H9 (cell line): ENCODE measurements at regions not wholly inside any gene's neighbourhood (a gene's known extent, or its start where the extent isn't known, plus 50 kb on each side); places are given as distances from the start of the nearest gene placed in this dataset.

Experiments used
- DNase-seq: peaks from one replicate; pipeline ENCODE4 v3.0.0-alpha.2; 2017
- H2AFZ ChIP-seq: one replicate; pipeline ENCODE4 v1.6.1; 2013; ENCODE audit warnings: mild to moderate bottlenecking, low read length, control low read depth, moderate library complexity
- H2AK5ac ChIP-seq: 2 replicates; pipeline ENCODE4 v1.6.1; 2013; ENCODE audit warnings: low read length, control low read depth, mixed read lengths; ENCODE audit not compliant: insufficient read length
- H2BK120ac ChIP-seq: one replicate; pipeline ENCODE4 v1.6.1; 2013; ENCODE audit warnings: low read depth, mild to moderate bottlenecking, low read length, control low read depth, inconsistent platforms; ENCODE audit not compliant: poor library complexity, severe bottlenecking
- H2BK12ac ChIP-seq: 2 replicates; pipeline ENCODE4 v1.6.1; 2013; ENCODE audit warnings: low read length, control low read depth, mixed read lengths, low read depth; ENCODE audit not compliant: insufficient read length
- H2BK15ac ChIP-seq: 2 replicates; pipeline ENCODE4 v1.6.1; 2013; ENCODE audit warnings: low read depth, low read length, control low read depth
- H2BK20ac ChIP-seq: one replicate; pipeline ENCODE4 v1.6.1; 2013; ENCODE audit warnings: low read depth, mild to moderate bottlenecking, low read length, control low read depth, inconsistent platforms; ENCODE audit not compliant: poor library complexity, severe bottlenecking
- H2BK5ac ChIP-seq: 2 replicates; pipeline ENCODE4 v1.6.1; 2013; ENCODE audit warnings: low read length, control low read depth, mixed read lengths; ENCODE audit not compliant: insufficient read length
- H3K14ac ChIP-seq: 2 replicates; pipeline ENCODE4 v1.6.1; 2013; ENCODE audit warnings: low read length, control low read depth; ENCODE audit not compliant: insufficient read depth
- H3K18ac ChIP-seq: 2 replicates; pipeline ENCODE4 v1.6.1; 2013; ENCODE audit warnings: low read depth, mild to moderate bottlenecking, mixed read lengths, low read length, control low read depth; ENCODE audit not compliant: insufficient read length
- H3K23ac ChIP-seq: 2 replicates; pipeline ENCODE4 v1.6.1; 2013; ENCODE audit warnings: low read length, control low read depth, mixed read lengths, low read depth; ENCODE audit not compliant: insufficient read length
- H3K23me2 ChIP-seq: 2 replicates; pipeline ENCODE4 v1.6.1; 2013; ENCODE audit warnings: low read depth, mild to moderate bottlenecking, mixed read lengths, low read length, control low read depth; ENCODE audit not compliant: insufficient read length, poor library complexity, severe bottlenecking
- H3K27ac ChIP-seq: 2 replicates; pipeline ENCODE4 v1.5.1; 2013; ENCODE audit warnings: low read length, control low read depth, mixed read lengths, low read depth; ENCODE audit not compliant: insufficient read length
- H3K27me3 ChIP-seq: 2 replicates; pipeline ENCODE4 v1.6.1; 2013; ENCODE audit warnings: low read length, control low read depth, inconsistent platforms; ENCODE audit not compliant: insufficient read depth
- H3K4ac ChIP-seq: 2 replicates; pipeline ENCODE4 v1.6.1; 2013; ENCODE audit warnings: low read depth, mild to moderate bottlenecking, control low read depth, inconsistent platforms, low read length, moderate library complexity
- H3K4me1 ChIP-seq: 2 replicates; pipeline ENCODE4 v1.6.1; 2013; ENCODE audit warnings: low read length, control low read depth, inconsistent platforms; ENCODE audit not compliant: insufficient read depth
- H3K4me2 ChIP-seq: 2 replicates; pipeline ENCODE4 v1.6.1; 2013; ENCODE audit warnings: low read length, control low read depth, mixed read lengths; ENCODE audit not compliant: insufficient read length, insufficient read depth
- H3K56ac ChIP-seq: 2 replicates; pipeline ENCODE4 v1.6.1; 2013; ENCODE audit warnings: low read depth, mild to moderate bottlenecking, mixed read lengths, low read length, control low read depth; ENCODE audit not compliant: insufficient read length
- H3K79me1 ChIP-seq: 2 replicates; pipeline ENCODE4 v1.6.1; 2013; ENCODE audit warnings: low read depth, mild to moderate bottlenecking, moderate library complexity, low read length, control low read depth, inconsistent platforms; ENCODE audit not compliant: insufficient read depth, poor library complexity, severe bottlenecking
- H3K79me2 ChIP-seq: 2 replicates; pipeline ENCODE4 v1.6.1; 2013; ENCODE audit warnings: low read length, control low read depth, inconsistent platforms; ENCODE audit not compliant: insufficient read depth
- H3K9ac ChIP-seq: 2 replicates; pipeline ENCODE4 v1.6.1; 2013; ENCODE audit warnings: low read length, control low read depth, mixed read lengths; ENCODE audit not compliant: insufficient read length; ENCODE audit errors: extremely low read depth
- H3K9me3 ChIP-seq: one replicate; pipeline ENCODE4 v1.6.1; 2013; ENCODE audit warnings: low read depth, low read length, inconsistent platforms; ENCODE audit not compliant: control insufficient read depth
- H3T11ph ChIP-seq: one replicate; pipeline ENCODE4 v1.6.1; 2013; ENCODE audit warnings: mild to moderate bottlenecking, low read length, control low read depth, inconsistent platforms
- H4K20me1 ChIP-seq: one replicate; pipeline ENCODE4 v1.6.1; 2013; ENCODE audit not compliant: control insufficient read depth, insufficient read length, insufficient read depth
- H4K5ac ChIP-seq: 2 replicates; pipeline ENCODE4 v1.6.1; 2013; ENCODE audit warnings: low read depth, mild to moderate bottlenecking, mixed read lengths, low read length, control low read depth; ENCODE audit not compliant: insufficient read length
- H4K8ac ChIP-seq: replicated peaks from 2 replicates; pipeline ENCODE4 v1.6.1; 2013; ENCODE audit warnings: low read length, control low read depth, mixed read lengths, low read depth; ENCODE audit not compliant: insufficient read length
- H4K91ac ChIP-seq: 2 replicates; pipeline ENCODE4 v1.6.1; 2013; ENCODE audit warnings: low read depth, mild to moderate bottlenecking, moderate library complexity, mixed read lengths, low read length, control low read depth; ENCODE audit not compliant: insufficient read length
- H3K27ac Mint-ChIP-seq, 3 experiments: 2 replicates in 2 of 3; 3 replicates in 1 of 3; pipeline ENCODE4 v1.8.0; 2020 to 2021; ENCODE audit warnings: mixed read lengths in 3 of 3, mild to moderate bottlenecking in 1 of 3, moderate library complexity in 1 of 3
- H3K27me3 Mint-ChIP-seq: 2 replicates; pipeline ENCODE4 v1.8.0; 2021; ENCODE audit warnings: low read depth, mild to moderate bottlenecking, moderate library complexity, mixed read lengths
- H3K36me3 Mint-ChIP-seq, 3 experiments: 2 replicates in 2 of 3; 3 replicates in 1 of 3; pipeline ENCODE4 v1.8.0; 2020 to 2021; ENCODE audit warnings: low read depth in 3 of 3, mixed read lengths in 3 of 3; ENCODE audit not compliant: insufficient read depth in 1 of 3
- H3K4me1 Mint-ChIP-seq, 2 experiments: 2 replicates each; pipeline ENCODE4 v1.8.0; 2020; ENCODE audit warnings: mixed read lengths in 2 of 2
- H3K4me3 Mint-ChIP-seq, 2 experiments: 2 replicates in 1 of 2; 3 replicates in 1 of 2; pipeline ENCODE4 v1.8.0; 2020 to 2021; ENCODE audit warnings: mild to moderate bottlenecking in 2 of 2, mixed read lengths in 2 of 2, moderate library complexity in 1 of 2
- H3K9me3 Mint-ChIP-seq, 2 experiments: 2 replicates in 1 of 2; 3 replicates in 1 of 2; pipeline ENCODE4 v1.8.0; 2020; ENCODE audit warnings: mild to moderate bottlenecking in 2 of 2, mixed read lengths in 2 of 2, moderate library complexity in 1 of 2
- CTCF ChIP-seq: fragments of 200-600 bp; sonication (generic); conservative IDR thresholded peaks from 3 replicates; pipeline ENCODE4 v1.8.0; 2021; ENCODE audit warnings: antibody characterized with exemption, mild to moderate bottlenecking
- WGBS: extraction: QIAGEN DNeasy Blood & Tissue Kit; methylation state at CpG from one replicate; pipeline ENCODE4 v1.1.7; 2013; ENCODE audit warnings: missing lambda C conversion rate, low lambda C conversion rate, mixed read lengths; ENCODE audit not compliant: insufficient read length; ENCODE audit errors: extremely low coverage; 5-methylcytosine and 5-hydroxymethylcytosine counted together

GRCh38 chr18:46332286-46332801 lies 228.2 kb downstream of the HAUS1 start:
- H3K27me3 ChIP-seq, result peaks cover 10% of the 10 kb centered on the region; the same call in 1 of the 2 replicates
- H3T11ph ChIP-seq, result no peak overlapping the region
- no peak overlapping the region for H2AFZ ChIP-seq
- no peak for DNase-seq
- H3K4ac ChIP-seq, result no peak overlapping the region
- no peak overlapping the region for H2BK12ac ChIP-seq
- H3K56ac ChIP-seq, result no peak overlapping the region
- no peak overlapping the region for H2BK15ac ChIP-seq
- no peaks in the 10 kb centered on the region for H3K36me3 Mint-ChIP-seq
- no peak overlapping the region for H3K9ac ChIP-seq
- H3K27me3 Mint-ChIP-seq, result peaks cover 61% of the 10 kb centered on the region
- no peaks in the 10 kb centered on the region for H3K79me1 ChIP-seq
- no peaks in the 10 kb centered on the region for H3K9me3 ChIP-seq
- peaks cover 20% of the 10 kb centered on the region for H3K23me2 ChIP-seq
- no peak overlapping the region for H3K23ac ChIP-seq
- no peak overlapping the region for H3K18ac ChIP-seq
- no CpG with 5 or more reads among the region's 6 CpGs for WGBS
- no peak overlapping the region for H3K27ac ChIP-seq
- no peak overlapping the region; a peak in 1 of 7 replicates for H3K27ac Mint-ChIP-seq
- H2BK20ac ChIP-seq, result no peak overlapping the region
- no peak overlapping the region for H4K8ac ChIP-seq
- H3K4me3 Mint-ChIP-seq, result no peak overlapping the region
- H4K91ac ChIP-seq, result no peak overlapping the region
- no peak overlapping the region for H2BK120ac ChIP-seq
- H3K4me1 Mint-ChIP-seq, result peaks cover 28 to 37% of the 10 kb centered on the region in 2 experiments
- H2AK5ac ChIP-seq, result no peak overlapping the region
- H4K20me1 ChIP-seq, result no peaks in the 10 kb centered on the region
- peaks cover 4% of the 10 kb centered on the region; the same call in 1 of the 2 replicates for H3K4me1 ChIP-seq
- no peaks in the 10 kb centered on the region; the same call in 1 of the 2 replicates for H3K79me2 ChIP-seq
- H3K14ac ChIP-seq, result no peak overlapping the region
- H2BK5ac ChIP-seq, result no peak overlapping the region
- no peaks in the 10 kb centered on the region; a peak in 1 of 5 replicates for H3K9me3 Mint-ChIP-seq
- no peak for TF ChIP-seq CTCF
- H3K4me2 ChIP-seq, result no peak overlapping the region
- no peak overlapping the region for H4K5ac ChIP-seq
